NCI-H128 (cell line): ENCODE measurements at regions not wholly inside any gene's neighbourhood (a gene's known extent, or its start where the extent isn't known, plus 50 kb on each side); places are given as distances from the start of the nearest gene placed in this dataset.

ENCODE experiments used
- DNase-seq: peaks from one replicate; lab custom pipeline; 2025; ENCODE audit not compliant: unreplicated experiment; lab: John Stamatoyannopoulos, UW

DNA sequence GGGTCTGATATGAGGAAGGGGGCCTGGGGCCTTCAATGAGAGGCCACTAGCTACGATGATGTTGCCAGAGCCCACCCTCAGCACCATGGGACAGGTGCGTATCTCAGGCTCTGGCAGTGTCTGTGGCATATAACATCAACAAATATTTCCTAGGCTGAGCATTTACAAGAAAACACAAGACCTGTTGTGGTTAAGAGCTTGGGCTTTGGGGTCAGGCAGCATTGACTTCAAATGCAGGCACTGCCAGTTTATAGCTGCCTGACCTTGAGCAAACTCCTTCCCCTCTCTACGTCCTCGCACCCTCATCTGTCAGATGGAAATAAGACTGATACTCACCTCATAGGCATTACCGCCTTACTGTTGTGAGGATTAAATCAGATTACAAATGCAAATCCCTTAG lies 156.0 kb downstream of the KATNAL1 start:
- DNase-seq, result no peak

DNA sequence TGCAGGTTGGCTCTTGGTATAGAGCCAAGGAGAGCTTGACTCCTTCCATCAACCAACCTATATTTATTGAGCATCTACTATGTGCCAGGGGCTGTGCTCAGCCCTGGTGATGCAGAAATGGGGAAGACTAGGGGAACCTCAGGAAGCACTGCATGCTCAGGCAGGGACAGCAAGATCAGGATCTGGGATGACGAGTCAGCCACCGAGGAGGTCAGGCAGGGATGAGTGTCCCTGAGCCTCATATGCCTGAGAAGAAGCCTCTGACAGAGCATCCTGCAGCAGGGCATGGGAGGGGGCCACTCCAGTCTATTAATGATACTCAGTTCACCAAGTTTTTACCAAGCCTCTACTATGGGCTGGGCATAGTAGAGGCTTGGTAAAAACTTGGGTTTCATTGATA lies 158.1 kb downstream of the KATNAL1 start:
- no peak for DNase-seq

DNA sequence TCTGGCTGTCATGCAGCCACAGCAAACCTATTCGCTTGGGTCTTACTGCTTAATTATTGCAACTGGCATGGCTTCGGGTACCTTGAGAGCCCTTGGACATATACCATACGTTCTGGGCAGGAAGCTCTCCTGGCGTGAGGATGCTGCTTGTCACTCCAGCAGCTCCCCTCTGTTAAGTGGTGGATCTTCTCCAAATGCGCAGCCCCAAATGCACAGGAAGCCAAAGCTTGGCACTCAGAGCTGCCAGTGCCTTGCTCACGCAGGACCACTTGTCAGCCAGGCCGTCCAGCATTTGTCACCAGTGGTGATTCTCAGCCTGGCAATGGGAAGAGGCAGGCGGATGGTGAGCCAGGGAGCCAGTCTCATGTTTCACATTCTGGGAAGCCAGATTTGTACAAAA lies 158.6 kb downstream of the KATNAL1 start:
- no peak for DNase-seq

DNA sequence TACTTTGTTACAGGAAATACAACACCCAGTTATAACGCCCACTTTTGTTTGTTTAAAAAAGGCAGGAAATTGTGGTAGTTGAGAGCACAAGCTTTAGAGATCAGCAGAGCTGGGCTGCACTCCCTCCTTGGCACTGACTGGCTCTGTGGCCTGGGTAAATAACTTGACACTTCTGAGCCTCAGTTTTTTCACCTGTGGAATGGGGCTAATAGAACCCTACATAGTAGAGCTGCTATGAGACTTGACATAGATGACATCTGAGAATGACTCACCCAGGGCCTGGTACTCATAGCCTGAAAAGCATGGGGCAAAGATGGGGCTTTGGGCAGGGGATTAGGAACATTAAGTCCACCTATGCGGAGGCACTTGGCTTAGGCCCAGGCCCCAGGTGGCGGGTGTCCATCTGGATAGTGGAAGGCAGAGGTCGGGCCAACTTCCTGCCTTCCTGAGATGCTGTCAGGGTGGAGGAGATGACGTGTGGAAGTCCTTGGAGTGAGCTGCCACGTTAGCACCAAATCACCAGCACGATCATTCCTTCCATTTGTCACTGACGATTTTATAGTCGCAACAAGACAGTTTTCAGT lies 159.1 kb downstream of the KATNAL1 start:
- DNase-seq, result no peak

DNA sequence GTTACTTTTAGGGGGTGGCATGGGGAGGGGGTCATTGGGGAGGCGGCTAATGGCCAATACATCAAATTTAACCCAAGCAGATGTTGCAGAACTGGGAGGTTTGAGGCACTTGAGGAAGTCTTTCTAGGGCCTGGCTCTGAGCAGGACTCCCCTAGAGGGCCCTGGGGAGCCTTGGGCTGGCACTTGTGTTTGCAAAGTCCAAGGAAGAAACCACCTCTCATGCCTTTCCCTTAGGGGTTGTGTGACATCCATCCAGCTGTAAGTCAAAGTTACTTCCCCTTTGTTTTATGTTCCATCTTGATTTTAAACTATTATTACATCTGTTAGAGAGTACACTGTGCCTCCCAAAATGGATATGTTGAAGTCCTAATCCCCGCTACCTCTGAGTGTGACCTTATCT lies 159.9 kb downstream of the KATNAL1 start:
- DNase-seq, result no peak

DNA sequence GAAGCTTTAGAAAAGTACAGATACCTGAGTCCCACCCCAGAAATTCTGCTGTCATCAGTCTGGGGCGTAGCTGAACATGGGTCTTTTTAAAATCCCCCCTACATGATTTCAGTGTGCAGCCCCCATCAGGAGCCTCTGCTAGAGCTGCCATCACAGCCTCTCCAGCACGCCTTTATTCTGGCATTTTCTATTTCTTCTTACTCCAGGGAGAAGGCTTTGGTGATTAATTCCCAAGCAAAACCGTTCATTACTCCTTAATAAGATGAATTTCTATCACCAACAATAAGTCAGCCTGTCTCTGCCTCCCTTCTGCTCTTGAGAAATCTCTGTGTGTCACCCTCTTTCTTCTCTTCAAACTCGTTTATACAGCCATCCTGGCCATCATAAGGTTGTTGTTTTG lies 160.3 kb downstream of the KATNAL1 start:
- no peak for DNase-seq

DNA sequence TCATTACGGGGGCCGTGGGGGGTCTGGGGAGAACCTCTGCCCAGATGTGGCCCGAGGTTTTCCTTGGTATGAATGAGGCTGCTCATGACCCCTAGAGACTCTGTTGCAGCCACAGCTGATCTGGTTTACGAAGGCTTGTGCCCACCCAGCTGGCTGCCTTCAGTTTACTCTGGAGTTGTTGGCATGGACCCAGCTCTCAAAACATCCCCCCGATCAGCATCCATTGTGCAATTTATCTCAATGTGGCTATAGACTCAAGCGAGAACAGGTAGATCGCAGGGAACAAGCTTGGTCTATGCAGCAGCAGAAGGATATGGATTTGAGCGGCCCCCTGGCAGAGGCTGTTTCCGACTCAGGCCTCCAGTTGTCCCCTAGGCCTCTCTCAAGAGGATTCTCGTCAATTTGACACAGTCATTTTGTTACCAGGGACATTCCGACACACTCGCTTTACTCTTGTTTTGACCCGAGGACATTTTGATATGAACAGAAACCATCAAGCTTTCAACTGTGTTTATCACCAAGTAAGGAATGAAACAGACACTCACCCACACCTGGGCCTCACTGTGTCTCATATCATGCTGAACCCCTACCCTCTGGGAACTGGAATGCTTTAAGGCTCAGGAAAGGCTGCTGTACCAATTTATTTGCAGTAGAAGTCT lies 161.5 kb downstream of the KATNAL1 start:
- DNase-seq, result no peak

DNA sequence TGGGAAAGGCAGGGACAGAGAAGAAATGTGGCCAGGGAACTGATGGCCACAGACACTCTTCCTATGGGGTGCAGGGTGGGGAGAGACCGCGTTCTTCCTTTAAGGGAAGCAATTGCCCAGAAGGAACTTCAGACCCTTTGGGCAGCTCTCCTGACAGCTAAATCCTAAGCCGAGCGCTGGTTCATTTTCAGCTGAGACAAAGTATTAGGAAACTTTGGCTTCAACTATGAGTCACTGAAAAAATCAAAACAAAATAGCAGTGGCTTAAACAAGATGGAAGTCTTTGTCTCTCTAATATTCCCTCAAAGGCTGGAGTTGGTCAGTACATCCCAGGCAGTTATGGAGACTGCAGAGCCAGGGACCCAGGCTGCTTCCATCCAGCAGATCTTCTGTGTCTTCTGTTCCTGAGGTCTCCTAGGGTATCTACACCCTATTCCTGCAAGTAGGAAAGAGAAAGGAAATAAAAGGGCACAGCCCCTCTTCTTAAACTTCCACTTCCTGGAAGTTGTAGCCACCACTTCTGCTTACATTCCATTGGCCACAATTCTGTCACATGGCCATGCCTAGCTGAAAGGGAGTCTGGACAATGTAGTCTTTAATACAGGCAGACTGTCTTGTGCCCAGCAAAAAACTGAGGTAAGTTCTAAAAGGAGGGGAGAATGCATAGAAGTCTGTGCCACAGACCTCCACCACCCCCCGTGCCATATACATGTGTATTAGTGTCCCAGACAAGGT lies 163.5 kb downstream of the KATNAL1 start:
- no peak for DNase-seq

DNA sequence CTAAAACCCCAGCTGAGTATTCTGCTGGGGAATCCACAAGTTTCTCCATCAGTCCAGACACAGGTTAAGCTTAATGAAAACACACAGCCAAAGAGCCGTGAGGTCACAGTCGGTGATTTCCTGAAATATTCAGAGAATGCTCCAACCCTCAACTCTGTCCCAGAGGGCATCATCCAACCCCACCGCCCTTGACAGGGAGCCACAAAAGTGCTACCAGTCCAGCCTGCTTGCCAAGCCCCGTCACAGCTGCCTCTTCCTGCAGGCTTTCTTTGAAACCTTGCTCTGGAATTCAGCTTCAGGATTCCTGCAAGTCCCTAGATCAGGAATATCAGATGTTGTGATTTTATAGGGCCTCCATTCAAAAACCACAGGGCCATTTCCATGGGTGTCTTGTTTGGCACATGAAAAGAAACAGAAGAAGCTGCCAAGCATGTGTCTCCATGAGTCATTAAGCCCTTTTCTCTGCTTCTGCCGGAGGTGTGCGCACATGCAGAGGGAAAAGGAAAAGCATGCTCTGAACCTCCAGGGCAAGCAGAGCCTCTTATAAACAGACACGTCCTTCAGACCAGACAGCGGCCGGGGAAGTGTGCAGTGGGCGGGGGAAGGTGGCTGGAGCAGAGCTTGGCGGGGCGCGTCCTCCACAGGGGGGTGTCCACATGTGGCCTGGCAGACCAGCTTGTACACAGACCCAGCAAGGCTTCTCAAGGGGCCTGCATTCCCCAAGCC lies 164.7 kb downstream of the KATNAL1 start:
- DNase-seq, result no peak

DNA sequence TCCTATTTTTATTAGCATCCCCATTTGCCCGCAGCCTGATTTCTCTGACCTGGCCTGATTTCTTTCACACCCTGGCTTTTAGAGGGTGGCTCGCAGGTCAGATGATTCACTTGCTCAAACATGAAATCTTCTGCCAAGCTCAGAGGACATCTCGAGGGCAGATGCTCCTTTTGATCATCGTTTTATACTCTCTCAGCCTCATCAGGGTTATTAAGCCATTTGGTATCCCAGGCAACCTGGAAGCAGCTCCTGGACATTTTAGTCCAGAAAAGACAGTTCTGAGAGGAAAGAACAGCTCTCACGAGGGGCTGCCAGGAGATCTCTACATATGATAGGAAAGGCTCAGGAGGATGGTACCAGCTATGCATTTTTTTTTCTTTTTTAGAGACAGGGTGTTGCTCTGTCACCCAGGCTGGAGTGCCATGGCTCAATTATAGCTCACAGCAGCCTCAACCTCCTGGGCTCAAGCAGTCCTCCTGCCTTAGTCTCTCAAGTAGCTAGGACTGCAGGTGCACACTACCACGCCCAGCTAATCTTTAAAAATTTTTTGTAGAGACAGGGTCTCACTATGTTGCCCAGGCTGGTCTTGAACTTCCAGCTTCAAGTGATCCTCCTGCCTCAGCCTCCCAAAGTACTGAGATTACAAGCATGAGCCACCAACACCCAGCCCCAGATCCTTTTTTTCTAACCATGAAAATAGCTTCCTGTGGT lies 165.4 kb downstream of the KATNAL1 start:
- no peak for DNase-seq

DNA sequence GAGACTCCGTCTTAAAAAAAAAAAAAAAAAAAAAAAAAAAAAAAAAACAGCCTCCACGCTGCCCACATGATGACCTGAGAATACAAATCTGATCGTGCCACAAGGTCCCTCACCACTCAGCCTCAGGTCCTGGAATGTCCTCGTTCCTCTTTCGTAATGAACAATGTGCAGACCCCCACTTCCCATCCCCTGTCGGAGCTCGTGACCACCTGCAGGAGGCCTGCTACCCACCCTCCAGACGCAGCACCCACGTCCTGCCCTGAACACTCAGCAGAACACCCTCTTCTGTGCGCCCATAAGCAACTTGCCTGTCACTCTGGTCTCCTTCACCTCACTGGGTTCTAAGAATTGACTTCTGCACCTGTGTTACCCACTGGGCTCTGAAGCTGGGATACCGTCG lies 166.4 kb downstream of the KATNAL1 start:
- DNase-seq, result no peak

DNA sequence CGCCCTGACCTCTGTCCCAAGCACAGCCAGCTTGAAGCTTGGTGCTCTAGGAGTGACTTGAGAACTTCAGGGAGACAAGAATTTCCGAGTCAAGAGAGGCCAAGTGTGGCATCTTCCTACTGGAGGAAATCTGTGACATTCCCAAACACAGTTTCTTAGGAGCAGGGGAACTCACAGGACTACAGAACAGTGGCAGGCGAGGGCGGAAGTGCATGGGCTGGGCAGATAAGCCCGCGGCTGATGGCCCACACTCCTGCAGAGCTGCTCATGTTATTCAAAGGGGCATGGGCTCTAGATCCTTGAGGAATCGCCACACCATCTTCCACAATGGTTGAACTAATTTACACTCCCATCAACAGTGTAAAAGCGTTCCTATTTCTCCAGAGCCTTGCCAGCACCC lies 168.8 kb downstream of the KATNAL1 start:
- no peak for DNase-seq

DNA sequence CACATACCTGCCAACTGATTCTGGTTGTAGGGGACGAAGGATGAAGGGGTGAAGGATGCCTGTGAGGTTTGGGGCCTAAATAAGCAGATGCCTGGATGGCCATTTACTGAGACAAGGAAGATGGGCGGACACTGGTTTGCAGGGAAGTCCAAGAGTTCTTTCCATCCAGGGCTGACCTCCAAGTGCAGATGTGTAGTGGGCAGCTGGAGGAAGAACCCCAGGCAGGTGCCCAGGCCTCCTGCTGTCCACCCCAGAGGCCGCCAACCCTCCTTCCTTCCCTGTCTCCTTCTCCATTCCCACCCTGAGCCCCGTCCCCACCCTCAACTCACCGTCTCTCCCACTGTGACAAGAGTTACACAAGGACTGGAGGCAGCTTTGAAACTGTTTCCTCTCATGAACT lies 171.5 kb downstream of the KATNAL1 start:
- DNase-seq, result no peak

DNA sequence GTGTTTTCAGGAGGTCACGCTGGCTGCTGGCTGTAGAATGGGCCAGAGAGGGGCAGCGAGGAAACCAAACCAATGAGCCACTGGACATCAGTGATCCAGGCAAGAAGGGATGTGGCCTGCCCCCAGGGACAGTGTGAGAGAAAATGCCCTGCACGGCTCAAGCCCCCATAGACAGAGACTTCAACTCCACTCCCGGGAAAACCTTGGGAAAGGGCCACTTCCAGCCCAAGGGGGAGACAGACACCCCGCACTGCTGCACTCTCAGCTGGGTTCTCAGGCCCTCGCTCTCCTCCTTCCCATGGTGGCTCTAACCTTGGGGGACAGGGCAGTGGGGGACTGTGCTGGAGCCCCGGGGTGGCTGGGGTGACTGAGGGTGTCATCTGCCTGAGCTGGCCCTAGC lies 172.0 kb downstream of the KATNAL1 start:
- no peak for DNase-seq

DNA sequence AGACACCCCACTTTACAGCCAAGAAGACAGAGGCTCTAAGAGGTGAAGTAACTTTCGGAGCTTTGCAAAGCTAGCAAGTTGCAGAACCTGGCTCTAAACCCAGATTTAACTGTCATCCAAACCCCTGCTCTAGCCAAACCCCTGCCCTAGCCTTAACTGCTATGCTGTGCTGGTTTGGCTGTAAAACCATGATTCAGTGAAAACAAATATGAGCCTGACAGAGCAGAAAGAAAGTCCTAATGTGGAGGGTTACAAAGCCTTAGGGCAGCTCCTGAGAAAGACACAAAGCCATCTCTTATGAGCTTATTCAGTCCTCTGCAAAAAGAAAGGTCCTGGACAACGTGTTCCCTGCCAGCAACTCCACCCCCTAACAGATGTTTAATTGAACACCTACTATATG lies 172.8 kb downstream of the KATNAL1 start:
- DNase-seq, result no peak

DNA sequence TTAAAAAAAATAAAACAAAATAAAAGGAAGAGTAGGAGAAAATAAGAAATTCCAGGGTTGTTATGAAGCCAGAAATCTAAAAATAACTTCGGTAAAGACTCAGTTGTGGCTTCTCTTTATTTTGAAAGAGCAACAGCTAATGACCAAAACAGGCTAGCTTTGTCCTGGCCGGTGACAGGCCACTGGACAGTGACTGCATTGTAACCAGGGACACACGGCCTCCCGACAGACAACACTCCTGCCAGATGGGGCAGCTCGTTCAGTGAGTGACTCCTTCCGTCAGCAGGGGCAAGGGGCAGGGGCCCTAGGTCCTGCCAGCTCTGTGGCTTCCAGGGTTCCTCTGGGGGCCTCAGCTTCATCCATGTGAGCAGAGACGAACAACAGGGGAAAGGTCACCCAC lies 173.4 kb downstream of the KATNAL1 start:
- DNase-seq, result no peak

DNA sequence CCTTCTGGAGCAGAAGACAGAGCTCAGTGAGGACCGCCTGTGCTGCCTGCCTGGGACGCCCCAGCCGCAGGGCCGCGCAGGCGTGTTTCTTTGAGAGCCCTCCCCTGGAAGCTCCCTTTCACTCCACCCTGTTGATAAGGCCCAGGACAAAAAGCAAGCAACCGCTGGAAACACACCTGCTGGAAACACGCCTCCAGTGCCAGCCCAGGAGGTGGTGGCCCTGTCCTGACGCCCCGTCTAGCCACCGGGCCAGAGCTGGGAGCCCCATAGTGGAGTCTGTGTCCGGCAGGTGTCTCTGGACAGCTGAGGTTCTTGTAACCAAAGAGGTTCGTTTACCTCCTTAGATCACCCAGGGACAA lies 173.8 kb downstream of the KATNAL1 start:
- DNase-seq, result no peak

DNA sequence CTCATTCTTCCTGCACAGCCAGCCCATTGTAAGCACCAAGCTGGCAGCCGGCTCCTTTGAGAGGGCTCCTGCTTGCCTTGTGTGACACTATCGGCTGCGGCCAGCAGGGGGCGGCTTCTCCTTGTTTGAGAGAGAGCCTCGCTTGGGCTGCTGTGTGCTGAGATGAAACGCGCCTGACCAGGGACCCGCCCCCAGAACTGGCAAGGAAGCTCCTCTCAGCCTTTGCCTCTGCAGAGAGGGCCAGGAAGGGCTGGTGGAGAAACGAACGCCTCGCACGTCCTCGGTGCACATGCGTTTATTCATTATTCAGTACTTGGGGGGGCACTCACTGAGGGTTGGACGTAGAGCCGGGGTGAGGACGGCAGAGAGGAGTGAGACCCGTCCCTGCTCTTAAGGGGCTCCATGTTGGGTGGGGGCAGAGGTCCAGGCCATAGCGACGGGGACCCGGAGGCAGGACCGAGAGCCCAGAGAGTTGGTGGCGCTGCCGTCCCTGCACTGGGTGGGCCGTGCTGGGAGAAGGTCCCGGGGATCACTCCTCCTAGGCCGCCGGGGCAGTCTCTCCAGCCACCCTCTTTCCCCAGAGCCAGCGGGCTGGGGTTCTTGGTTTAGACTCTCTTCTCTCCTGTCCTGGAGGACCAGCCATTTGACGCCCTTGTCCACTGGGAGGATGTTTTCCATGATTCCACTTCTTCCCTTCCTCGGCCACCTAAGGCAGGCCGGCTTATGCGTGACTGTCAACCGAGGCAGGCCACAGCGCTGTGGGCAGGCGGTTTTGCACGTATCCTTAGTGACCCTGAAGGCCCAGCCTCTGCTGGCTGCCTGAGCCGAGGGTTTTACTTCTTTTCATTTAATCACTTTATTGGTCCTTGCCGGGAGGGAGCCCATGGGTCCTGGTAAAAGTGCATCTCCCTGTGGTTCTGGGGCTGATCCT lies 174.5 kb downstream of the KATNAL1 start:
- DNase-seq, result peak; percentile 88

DNA sequence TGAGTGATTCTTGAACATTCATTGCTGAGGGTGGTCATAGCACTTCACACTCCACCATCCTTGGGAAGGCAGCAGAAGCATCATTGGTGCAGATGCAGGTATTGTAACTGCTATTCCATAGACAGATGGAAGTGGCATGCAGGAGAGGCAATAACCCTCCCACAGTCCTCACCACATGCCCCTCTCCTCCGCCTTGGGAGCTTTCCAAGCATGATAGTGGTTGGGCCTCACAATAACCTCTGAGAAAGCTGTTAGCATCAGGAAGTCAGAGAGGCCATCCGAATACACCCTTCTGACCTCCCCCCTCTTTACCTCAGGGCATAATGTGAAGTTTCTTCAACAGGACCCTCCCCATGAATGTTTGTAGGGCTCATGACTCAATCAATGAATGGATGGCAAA lies 177.9 kb downstream of the KATNAL1 start:
- no peak for DNase-seq

DNA sequence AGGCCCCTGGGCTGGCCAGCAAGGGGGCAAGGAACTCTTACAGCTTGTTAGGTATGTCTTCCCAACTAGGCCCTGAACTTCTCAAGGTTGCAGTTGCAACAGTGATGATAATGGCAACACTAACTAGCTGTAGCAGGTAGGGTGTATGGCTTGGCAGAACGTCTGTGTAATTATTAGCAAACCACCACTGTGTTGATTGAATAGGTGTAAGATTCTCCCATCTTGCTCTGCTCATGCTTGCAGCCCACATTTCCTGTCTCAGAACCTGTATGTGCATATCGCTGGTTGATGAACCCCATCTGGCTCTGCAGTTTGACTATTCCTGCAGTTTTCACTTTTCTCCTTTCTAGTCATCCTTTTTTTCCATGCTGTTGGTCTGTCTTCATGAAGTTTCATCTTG lies 178.8 kb downstream of the KATNAL1 start:
- no peak for DNase-seq
